Frontal cortex (tissue), 3 donors: ENCODE measurements at regions not wholly inside any gene's neighbourhood (a gene's known extent, or its start where the extent isn't known, plus 50 kb on each side); places are given as distances from the start of the nearest gene placed in this dataset.
"Not testable (repeated sequence)": the region's sequence is repeated elsewhere in the genome, so short reads cannot be mapped to it uniquely, and the experiment has no call there.

ENCODE experiments used
- DNase-seq, 2 donors: peaks; one replicate each; pipeline ENCODE4 v3.0.0; 2012; ENCODE audit warnings: low spot score in 2 of 2
- FAIRE-seq: peaks from 2 replicates; lab custom pipeline; 2012; peaks lifted over from hg19 to GRCh38; lab: Jason Lieb, UNC
- donor health status: control.
- donor health status: control.
- donor health status: control.

GRCh38 chr21:19544493-19544892 is 1140.9 kb upstream of the TMPRSS15 start:
- not testable (repeated sequence) for DNase-seq, FAIRE-seq

GRCh38 chr21:19547951-19548840 is 1144.6 kb upstream of the TMPRSS15 start:
- DNase-seq (no peak), FAIRE-seq (peak; percentile 59)

- FAIRE-seq: no peak
- DNase-seq: no peak
These were observed 1150.5 kb upstream of the TMPRSS15 start for GRCh38 chr21:19553919-19554615.

- FAIRE-seq (no peak), DNase-seq (no peak)
These were observed 1153.5 kb upstream of the TMPRSS15 start for GRCh38 chr21:19557046-19557445.

- no peak for FAIRE-seq
These were observed 1153.9 kb upstream of the TMPRSS15 start for GRCh38 chr21:19557488-19557887.

GRCh38 chr21:19565587-19565986 is 1162.0 kb upstream of the TMPRSS15 start:
- FAIRE-seq: no peak

More at GRCh38 chr21:19557488-19557887, 1153.9 kb upstream of the TMPRSS15 start:
- no peak for DNase-seq

GRCh38 chr21:19566975-19567374 is 1163.4 kb upstream of the TMPRSS15 start:
- no peak for DNase-seq
- FAIRE-seq: no peak

More at GRCh38 chr21:19565587-19565986, 1162.0 kb upstream of the TMPRSS15 start:
- no peak for DNase-seq

GRCh38 chr21:19577381-19577780 is 1173.8 kb upstream of the TMPRSS15 start:
- FAIRE-seq (no peak), DNase-seq (no peak)

GRCh38 chr21:19590044-19590443 is 1186.5 kb upstream of the TMPRSS15 start:
- FAIRE-seq: no peak
- no peak for DNase-seq

GRCh38 chr21:19603011-19603593 is 1199.5 kb upstream of the TMPRSS15 start:
- FAIRE-seq: no peak
- no peak for DNase-seq

- DNase-seq (no peak), FAIRE-seq (no peak)
These were observed 1204.6 kb upstream of the TMPRSS15 start for GRCh38 chr21:19608101-19608621.

GRCh38 chr21:19609611-19610010 is 1206.0 kb upstream of the TMPRSS15 start:
- FAIRE-seq (no peak), DNase-seq (no peak)

GRCh38 chr21:19621837-19622496 is 1218.4 kb upstream of the TMPRSS15 start:
- no peak for FAIRE-seq

GRCh38 chr21:19640964-19641363 is 1237.4 kb upstream of the TMPRSS15 start:
- FAIRE-seq: no peak
- no peak for DNase-seq

More at GRCh38 chr21:19621837-19622496, 1218.4 kb upstream of the TMPRSS15 start:
- DNase-seq: no peak

GRCh38 chr21:19648391-19648790 is 1244.8 kb upstream of the TMPRSS15 start:
- FAIRE-seq: no peak

GRCh38 chr21:19683492-19683891 is 1279.9 kb upstream of the TMPRSS15 start:
- FAIRE-seq (no peak), DNase-seq (no peak)

More at GRCh38 chr21:19648391-19648790, 1244.8 kb upstream of the TMPRSS15 start:
- DNase-seq: no peak

GRCh38 chr21:19684328-19684727 is 1280.7 kb upstream of the TMPRSS15 start:
- FAIRE-seq (no peak), DNase-seq (no peak)

GRCh38 chr21:19692231-19692630 is 1288.6 kb upstream of the TMPRSS15 start:
- FAIRE-seq: no peak

GRCh38 chr21:19695796-19696195 is 1292.2 kb upstream of the TMPRSS15 start:
- no peak for FAIRE-seq
- no peak for DNase-seq

More at GRCh38 chr21:19692231-19692630, 1288.6 kb upstream of the TMPRSS15 start:
- no peak for DNase-seq

GRCh38 chr21:19700476-19700875 is 1296.9 kb upstream of the TMPRSS15 start:
- no peak for FAIRE-seq
- no peak for DNase-seq
